GM12874 (cell line): ENCODE measurements at regions not wholly inside any gene's neighbourhood (a gene's known extent, or its start where the extent isn't known, plus 50 kb on each side); places are given as distances from the start of the nearest gene placed in this dataset.

Experiments
- CTCF ChIP-seq: IDR thresholded peaks from 2 replicates; pipeline ENCODE4 v1.5.1; 2011; ENCODE audit warnings: low read depth, mild to moderate bottlenecking, control low read depth, low read length, moderate library complexity; ENCODE audit not compliant: insufficient read depth

- no peak for TF ChIP-seq CTCF
Observed at GRCh38 chr21:31398574-31398973, 54.5 kb upstream of the TIAM1 start.

- TF ChIP-seq CTCF: no peak
Observed at GRCh38 chr21:31397939-31398338, 53.9 kb upstream of the TIAM1 start.

GRCh38 chr21:31397515-31397926 lies 53.5 kb upstream of the TIAM1 start:
- no peak for TF ChIP-seq CTCF

- TF ChIP-seq CTCF: no peak
Observed at GRCh38 chr21:31397030-31397429, 53.0 kb upstream of the TIAM1 start.

- TF ChIP-seq CTCF: no peak
Observed at GRCh38 chr21:31396399-31396798, 52.3 kb upstream of the TIAM1 start.

GRCh38 chr21:31395791-31396190 lies 51.7 kb upstream of the TIAM1 start:
- TF ChIP-seq CTCF: no peak

GRCh38 chr21:31395268-31395667 lies 51.2 kb upstream of the TIAM1 start:
- no peak for TF ChIP-seq CTCF

GRCh38 chr21:31394309-31394708 lies 50.2 kb upstream of the TIAM1 start:
- TF ChIP-seq CTCF: no peak
